K562 (cell line): ENCODE measurements at regions not wholly inside any gene's neighbourhood (a gene's known extent, or its start where the extent isn't known, plus 50 kb on each side); places are given as distances from the start of the nearest gene placed in this dataset.

Source experiments
- ATAC-seq: fragments of 200-7000 bp; cut with Tn5 transposase; 3 replicates; pipeline ENCODE4 v1.9.1; 2020; ENCODE audit warnings: moderate library complexity
- BruUV-seq: library from RNA; stranded (reverse); fragments of 400-500 nt; replicated peaks from 2 replicates; lab custom pipeline; 2021; lab: Mats Ljungman, UMichigan
- CTCF ChIA-PET: fragments of 300-600 bp; formaldehyde crosslinking; extraction: SDS; loops from one replicate; lab custom pipeline; 2021; ENCODE audit warnings: low intra/inter-chr PET ratio; lab: Yijun Ruan, JAX
- POLR2A ChIA-PET: fragments of 300-600, 350-650 bp; sonication (Branson Sonifier 250); formaldehyde crosslinking; extraction: SDS; loops from one replicate; lab custom pipeline; 2021; ENCODE audit warnings: antibody characterized with exemption, inconsistent platforms; lab: Yijun Ruan, JAX
- DNase-seq, 4 experiments: peaks; one replicate each; pipeline versions ENCODE4 v3.0.0 to v3.0.0-alpha.2; 2011 to 2018; ENCODE audit warnings: low spot score in 3 of 4, mixed read lengths in 3 of 4; ENCODE audit errors: extremely low read depth in 1 of 4
- FAIRE-seq: peaks from 2 replicates; lab custom pipeline; 2011; peaks lifted over from hg19 to GRCh38; lab: Jason Lieb, UNC
- H2AFZ ChIP-seq: 2 replicates; pipeline ENCODE4 v1.6.0; 2011; ENCODE audit warnings: low read depth, low read length, control low read depth, inconsistent platforms
- H3K27ac ChIP-seq: fragments of 200-600 bp; 3 replicates; pipeline ENCODE4 v1.8.0; 2011; ENCODE audit warnings: low read depth, mild to moderate bottlenecking, control low read depth, inconsistent platforms, low read length, moderate library complexity, mixed read lengths; ENCODE audit errors: extremely low read depth
- H3K27me3 ChIP-seq, 2 experiments: fragments of 300-600 bp in 1 of 2; 2 replicates in 1 of 2; 3 replicates in 1 of 2; pipeline versions ENCODE4 v1.6.0 to v1.8.0; 2011; ENCODE audit warnings: inconsistent platforms in 2 of 2, low read length in 2 of 2, mild to moderate bottlenecking in 1 of 2, mixed read lengths in 1 of 2, moderate library complexity in 1 of 2; ENCODE audit not compliant: control insufficient read depth in 2 of 2, insufficient read depth in 2 of 2
- H3K36me3 ChIP-seq: fragments of 300-600 bp; 3 replicates; pipeline ENCODE4 v1.8.0; 2011; ENCODE audit warnings: mild to moderate bottlenecking, low read length, inconsistent platforms; ENCODE audit not compliant: control insufficient read depth, insufficient read depth
- H3K4me1 ChIP-seq, 2 experiments: fragments of 200-600 bp in 1 of 2; replicated peaks in 1 of 2; 2 replicates in 1 of 2; 3 replicates in 1 of 2; pipeline versions ENCODE4 v1.5.1 to v1.8.0; 2011; ENCODE audit warnings: inconsistent platforms in 2 of 2, low read length in 2 of 2, mild to moderate bottlenecking in 1 of 2, mixed read lengths in 1 of 2, moderate library complexity in 1 of 2; ENCODE audit not compliant: control insufficient read depth in 2 of 2, insufficient read depth in 2 of 2
- H3K4me2 ChIP-seq: 2 replicates; pipeline ENCODE4 v1.6.1; 2011; ENCODE audit warnings: low read length, control low read depth, inconsistent platforms, mixed read lengths; ENCODE audit not compliant: insufficient read depth
- H3K4me3 ChIP-seq: fragments of 200-600 bp; sonication (generic), shearing (Covaris generic); 2 replicates; pipeline ENCODE4 v1.5.1; 2016; ENCODE audit warnings: control low read depth, inconsistent platforms
- H3K79me2 ChIP-seq: fragments of 200-600 bp; 3 replicates; pipeline ENCODE4 v1.8.0; 2011; ENCODE audit warnings: low read length, inconsistent platforms; ENCODE audit not compliant: control insufficient read depth, insufficient read depth
- H3K9ac ChIP-seq, 2 experiments: 2 replicates each; pipeline versions ENCODE4 v1.6.0 to v1.6.1; 2011; ENCODE audit warnings: low read depth in 2 of 2, low read length in 2 of 2, control low read depth in 1 of 2, inconsistent platforms in 1 of 2, mild to moderate bottlenecking in 1 of 2, mixed read lengths in 1 of 2; ENCODE audit not compliant: insufficient read depth in 1 of 2
- H3K9me1 ChIP-seq: one replicate; pipeline ENCODE4 v1.6.0; 2011; ENCODE audit warnings: inconsistent platforms, mild to moderate bottlenecking, low read length, moderate library complexity; ENCODE audit not compliant: control insufficient read depth, insufficient read depth
- H3K9me3 ChIP-seq: replicated peaks from 2 replicates; pipeline ENCODE4 v1.5.1; 2011; ENCODE audit warnings: low read depth, low read length, inconsistent platforms; ENCODE audit not compliant: control insufficient read depth, insufficient read depth
- H4K20me1 ChIP-seq: replicated peaks from 2 replicates; pipeline ENCODE4 v1.6.1; 2011; ENCODE audit warnings: low read length, inconsistent platforms, mixed read lengths; ENCODE audit not compliant: control insufficient read depth, insufficient read depth
- ARID1B ChIP-seq: fragments of 450-650 bp; IDR thresholded peaks from 2 replicates; pipeline ENCODE4 v1.6.1; 2016; ENCODE audit warnings: antibody characterized with exemption, mild to moderate bottlenecking, inconsistent platforms
- ARID2 ChIP-seq: fragments of 450-650 bp; IDR thresholded peaks from 2 replicates; pipeline ENCODE4 v1.6.1; 2017; ENCODE audit warnings: antibody characterized with exemption, mild to moderate bottlenecking
- BDP1 ChIP-seq: IDR thresholded peaks from 3 replicates; pipeline ENCODE4 v1.6.1; 2011; ENCODE audit not compliant: insufficient read length, insufficient read depth
- CBX5 ChIP-seq: IDR thresholded peaks from 2 replicates; pipeline ENCODE4 v1.6.1; 2014; ENCODE audit warnings: low read depth, borderline replicate concordance
- EZH2 ChIP-seq: IDR thresholded peaks from 2 replicates; pipeline ENCODE4 v1.6.1; 2012; ENCODE audit warnings: low read depth, mild to moderate bottlenecking, inconsistent platforms, low read length, borderline replicate concordance
- HLTF ChIP-seq: fragments of 450-650 bp; IDR thresholded peaks from 2 replicates; pipeline ENCODE4 v1.6.1; 2016
- IRF2 ChIP-seq: sonication (generic); formaldehyde crosslinking; IDR thresholded peaks from 2 replicates; pipeline ENCODE4 v1.8.1; 2022; ENCODE audit warnings: mild to moderate bottlenecking, missing genetic modification reagents
- KDM5B ChIP-seq: fragments of 200-600 bp; sonication (generic); IDR thresholded peaks from 2 replicates; pipeline ENCODE4 v1.6.1; 2012; ENCODE audit warnings: low read depth, mild to moderate bottlenecking, moderate library complexity, low read length, control low read depth, inconsistent platforms; ENCODE audit not compliant: insufficient replicate concordance
- KLF10 ChIP-seq: fragments of 250-450 bp; sonication (Bioruptor Pico); IDR thresholded peaks from 2 replicates; pipeline ENCODE4 v1.6.1; 2021; ENCODE audit warnings: matching md5 sums
- NBN ChIP-seq: fragments of 450-650 bp; IDR thresholded peaks from 2 replicates; pipeline ENCODE4 v1.6.1; 2016; ENCODE audit warnings: low read depth, mild to moderate bottlenecking
- RCOR1 ChIP-seq, 2 experiments: IDR thresholded peaks; 2 replicates each; pipeline ENCODE4 v1.6.1; 2012; ENCODE audit warnings: low read depth in 2 of 2, low read length in 2 of 2, borderline replicate concordance in 1 of 2, improper control_type of control experiment in 1 of 2
- SPI1 ChIP-seq: IDR thresholded peaks from 2 replicates; pipeline ENCODE4 v1.6.1; 2011; ENCODE audit warnings: low read depth, low read length, control low read depth, borderline replicate concordance
- ZNF354B ChIP-seq: fragments of 250-450 bp; sonication (Bioruptor Pico); IDR thresholded peaks from 2 replicates; pipeline ENCODE4 v1.4.0; 2020
- ZNF764 ChIP-seq: fragments of 250-450 bp; sonication (Bioruptor Pico); IDR thresholded peaks from 2 replicates; pipeline ENCODE4 v1.4.0; 2020; ENCODE audit warnings: low read depth, mild to moderate bottlenecking, moderate library complexity
- ZNF79 ChIP-seq: fragments of 250-450 bp; sonication (Bioruptor Pico); IDR thresholded peaks from 2 replicates; pipeline ENCODE4 v1.4.0; 2020; ENCODE audit warnings: low read depth, mild to moderate bottlenecking, moderate library complexity
- WGBS: fragments of 100-300 bp; shearing (Covaris generic); methylation state at CpG from one replicate; pipeline ENCODE4 v1.1.6; 2016; ENCODE audit warnings: low coverage, mixed read lengths; ENCODE audit not compliant: insufficient coverage; ENCODE audit errors: missing lambda C conversion rate; 5-methylcytosine and 5-hydroxymethylcytosine counted together
- in situ Hi-C: fragments of 300-500 bp; cut with MboI; formaldehyde crosslinking; loops from 4 replicates; pipeline ENCODE4 v1.15.0; 2018; ENCODE audit warnings: inconsistent platforms, mixed read lengths
- intact Hi-C: fragments of 100-400 bp; cut with micrococcal nuclease; formaldehyde crosslinking; loops from 2 replicates; pipeline ENCODE4 v1.14.2; 2022
- TF ChIP-seq, protein P1 (sequence below): fragments of 450-650 bp; formaldehyde crosslinking; IDR thresholded peaks from 2 replicates; pipeline ENCODE4 v1.4.0; 2020; ENCODE audit warnings: mild to moderate bottlenecking, mixed read lengths
- TF ChIP-seq, protein P2 (sequence below): fragments of 250-450 bp; sonication (Bioruptor Pico); IDR thresholded peaks from 2 replicates; pipeline ENCODE4 v1.5.1; 2021; ENCODE audit warnings: mild to moderate bottlenecking
- TF ChIP-seq, protein P3 (sequence below): sonication (generic); formaldehyde crosslinking; IDR thresholded peaks from 2 replicates; pipeline ENCODE4 v1.8.1; 2023; ENCODE audit warnings: mild to moderate bottlenecking, missing genetic modification reagents, moderate library complexity
- TF ChIP-seq, protein P4 (sequence below): fragments of 250-450 bp; sonication (Bioruptor Pico); IDR thresholded peaks from 2 replicates; pipeline ENCODE4 v1.5.0; 2021

DNA sequence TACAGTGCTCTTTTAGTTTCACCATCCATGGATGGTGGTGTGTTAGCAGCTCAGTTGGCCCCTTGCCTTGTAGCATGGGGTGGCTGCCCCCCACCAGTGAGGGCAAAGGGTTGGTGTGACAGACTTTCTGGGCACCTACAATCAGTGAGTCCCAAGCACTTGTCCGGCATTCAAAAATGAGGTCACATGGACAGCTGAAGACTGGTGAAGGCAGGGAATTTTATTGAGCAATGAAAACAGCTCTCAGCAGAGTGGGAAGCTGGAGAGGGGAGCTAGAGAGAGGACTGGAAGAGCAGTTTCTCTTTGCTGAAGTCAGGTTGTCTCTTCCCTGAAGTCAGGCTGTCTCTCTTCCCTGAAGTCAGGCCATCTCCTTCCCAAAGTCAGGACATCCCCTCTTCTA, 1053.2 kb downstream of the SLITRK1 start:
- no peaks in the 10 kb centered on the region for H3K9me1 ChIP-seq
- no peak for TF ChIP-seq CBX5
- no peak for TF ChIP-seq KDM5B
- no peak for TF ChIP-seq RCOR1 (IDR thresholded peaks at IDR 0.05; ENCODE audit: borderline replicate concordance in 1 of 2, low read depth in 2 of 2, low read length in 2 of 2)
- TF ChIP-seq, protein P1, sequence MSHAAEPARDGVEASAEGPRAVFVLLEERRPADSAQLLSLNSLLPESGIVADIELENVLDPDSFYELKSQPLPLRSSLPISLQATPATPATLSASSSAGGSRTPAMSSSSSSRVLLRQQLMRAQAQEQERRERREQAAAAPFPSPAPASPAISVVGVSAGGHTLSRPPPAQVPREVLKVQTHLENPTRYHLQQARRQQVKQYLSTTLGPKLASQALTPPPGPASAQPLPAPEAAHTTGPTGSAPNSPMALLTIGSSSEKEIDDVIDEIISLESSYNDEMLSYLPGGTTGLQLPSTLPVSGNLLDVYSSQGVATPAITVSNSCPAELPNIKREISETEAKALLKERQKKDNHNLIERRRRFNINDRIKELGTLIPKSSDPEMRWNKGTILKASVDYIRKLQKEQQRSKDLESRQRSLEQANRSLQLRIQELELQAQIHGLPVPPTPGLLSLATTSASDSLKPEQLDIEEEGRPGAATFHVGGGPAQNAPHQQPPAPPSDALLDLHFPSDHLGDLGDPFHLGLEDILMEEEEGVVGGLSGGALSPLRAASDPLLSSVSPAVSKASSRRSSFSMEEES (CRISPR knock-in tag), result no peak
- TF ChIP-seq, protein P2, sequence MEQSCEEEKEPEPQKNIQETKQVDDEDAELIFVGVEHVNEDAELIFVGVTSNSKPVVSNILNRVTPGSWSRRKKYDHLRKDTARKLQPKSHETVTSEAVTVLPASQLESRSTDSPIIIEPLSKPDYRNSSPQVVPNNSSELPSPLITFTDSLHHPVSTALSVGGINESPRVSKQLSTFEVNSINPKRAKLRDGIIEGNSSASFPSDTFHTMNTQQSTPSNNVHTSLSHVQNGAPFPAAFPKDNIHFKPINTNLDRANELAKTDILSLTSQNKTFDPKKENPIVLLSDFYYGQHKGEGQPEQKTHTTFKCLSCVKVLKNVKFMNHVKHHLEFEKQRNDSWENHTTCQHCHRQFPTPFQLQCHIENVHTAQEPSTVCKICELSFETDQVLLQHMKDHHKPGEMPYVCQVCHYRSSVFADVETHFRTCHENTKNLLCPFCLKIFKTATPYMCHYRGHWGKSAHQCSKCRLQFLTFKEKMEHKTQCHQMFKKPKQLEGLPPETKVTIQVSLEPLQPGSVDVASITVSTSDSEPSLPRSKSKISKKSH, result no peak
- no peak for TF ChIP-seq ARID2
- no peak for TF ChIP-seq BDP1
- TF ChIP-seq ARID1B, result no peak
- TF ChIP-seq KLF10 (CRISPR knock-in tag), result no peak
- TF ChIP-seq ZNF764, result no peak
- no peak for TF ChIP-seq ZNF354B
- no peak for TF ChIP-seq IRF2 (CRISPR knock-in tag)
- no peak for TF ChIP-seq SPI1
- TF ChIP-seq NBN, result no peak
- TF ChIP-seq, protein P3, sequence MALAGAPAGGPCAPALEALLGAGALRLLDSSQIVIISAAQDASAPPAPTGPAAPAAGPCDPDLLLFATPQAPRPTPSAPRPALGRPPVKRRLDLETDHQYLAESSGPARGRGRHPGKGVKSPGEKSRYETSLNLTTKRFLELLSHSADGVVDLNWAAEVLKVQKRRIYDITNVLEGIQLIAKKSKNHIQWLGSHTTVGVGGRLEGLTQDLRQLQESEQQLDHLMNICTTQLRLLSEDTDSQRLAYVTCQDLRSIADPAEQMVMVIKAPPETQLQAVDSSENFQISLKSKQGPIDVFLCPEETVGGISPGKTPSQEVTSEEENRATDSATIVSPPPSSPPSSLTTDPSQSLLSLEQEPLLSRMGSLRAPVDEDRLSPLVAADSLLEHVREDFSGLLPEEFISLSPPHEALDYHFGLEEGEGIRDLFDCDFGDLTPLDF (CRISPR knock-in tag), result no peak
- no peak for TF ChIP-seq EZH2
- no peak for TF ChIP-seq ZNF79
- no peak for TF ChIP-seq HLTF
- TF ChIP-seq, protein P4, sequence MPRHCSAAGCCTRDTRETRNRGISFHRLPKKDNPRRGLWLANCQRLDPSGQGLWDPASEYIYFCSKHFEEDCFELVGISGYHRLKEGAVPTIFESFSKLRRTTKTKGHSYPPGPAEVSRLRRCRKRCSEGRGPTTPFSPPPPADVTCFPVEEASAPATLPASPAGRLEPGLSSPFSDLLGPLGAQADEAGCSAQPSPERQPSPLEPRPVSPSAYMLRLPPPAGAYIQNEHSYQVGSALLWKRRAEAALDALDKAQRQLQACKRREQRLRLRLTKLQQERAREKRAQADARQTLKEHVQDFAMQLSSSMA (CRISPR knock-in tag), result no peak
- no peaks in the 10 kb centered on the region for H4K20me1 ChIP-seq
- 17% methylated on average over 1 of the region's 1 CpG for WGBS
- H3K79me2 ChIP-seq, result no peaks in the 10 kb centered on the region
- FAIRE-seq (no peak), DNase-seq (no peak), ATAC-seq (no peak)
- no peak overlapping the region for H3K9ac ChIP-seq
- no peaks in the 10 kb centered on the region for H3K27me3 ChIP-seq
- CTCF ChIA-PET, result no interaction called here
- no peak overlapping the region for H2AFZ ChIP-seq
- no TSS peak for BruUV-seq
- POLR2A ChIA-PET, result no interaction called here
- no peaks in the 10 kb centered on the region for H3K4me1 ChIP-seq
- H3K9me3 ChIP-seq, result no peaks in the 10 kb centered on the region
- in situ Hi-C loops, result no loop called here
- no peak overlapping the region for H3K4me2 ChIP-seq
- no peaks in the 10 kb centered on the region for H3K36me3 ChIP-seq
- H3K4me3 ChIP-seq, result no peak overlapping the region
- intact Hi-C loops, result no loop called here
- no peak overlapping the region for H3K27ac ChIP-seq
